K562 (cell line): ENCODE measurements at regions not wholly inside any gene's neighbourhood (a gene's known extent, or its start where the extent isn't known, plus 50 kb on each side); places are given as distances from the start of the nearest gene placed in this dataset.

Experiments used
- CCNT2 ChIP-seq: IDR thresholded peaks from 2 replicates; pipeline ENCODE4 v1.6.1; 2011; ENCODE audit warnings: borderline replicate concordance, low read depth, mild to moderate bottlenecking, moderate library complexity, mixed read lengths, low read length; ENCODE audit not compliant: insufficient read length; ENCODE audit errors: extremely low read depth
- EP400 ChIP-seq: fragments of 450-650 bp; IDR thresholded peaks from 2 replicates; pipeline ENCODE4 v1.6.1; 2017; ENCODE audit warnings: antibody characterized with exemption, mild to moderate bottlenecking, moderate library complexity
- KDM1A ChIP-seq, 2 experiments: fragments of 450-650 bp; IDR thresholded peaks; 2 replicates each; pipeline ENCODE4 v1.6.1; 2016; ENCODE audit warnings: mild to moderate bottlenecking in 2 of 2
- LCOR ChIP-seq: sonication (generic); formaldehyde crosslinking; IDR thresholded peaks from 2 replicates; pipeline ENCODE4 v1.8.0; 2022; ENCODE audit warnings: mild to moderate bottlenecking, missing genetic modification reagents
- MAZ ChIP-seq, 2 experiments: fragments of 450-650 bp in 1 of 2; sonication (generic) in 1 of 2; formaldehyde crosslinking; IDR thresholded peaks in 1 of 2; conservative IDR thresholded peaks in 1 of 2; 2 replicates each; pipeline versions ENCODE4 v1.4.0 to v1.5.0; 2020; ENCODE audit warnings: mild to moderate bottlenecking in 1 of 2, missing genetic modification reagents in 1 of 2
- MEF2A ChIP-seq: IDR thresholded peaks from 2 replicates; pipeline ENCODE4 v1.6.1; 2011; ENCODE audit warnings: low read depth, mild to moderate bottlenecking, low read length, moderate library complexity; ENCODE audit not compliant: control insufficient read depth
- STAT5A ChIP-seq: IDR thresholded peaks from 2 replicates; pipeline ENCODE4 v1.6.1; 2012; ENCODE audit warnings: low read length, inconsistent platforms, borderline replicate concordance
- TCF7 ChIP-seq: sonication (generic); IDR thresholded peaks from 2 replicates; pipeline ENCODE4 v1.6.1; 2016; ENCODE audit warnings: antibody characterized with exemption, borderline replicate concordance
- ZNF551 ChIP-seq: fragments of 250-450 bp; sonication (Bioruptor Pico); IDR thresholded peaks from 2 replicates; pipeline ENCODE4 v1.5.0; 2021; ENCODE audit warnings: mild to moderate bottlenecking, moderate library complexity
- TF ChIP-seq, protein P1 (sequence below): fragments of 450-650 bp; formaldehyde crosslinking; IDR thresholded peaks from 2 replicates; pipeline ENCODE4 v1.4.0; 2020; ENCODE audit warnings: mild to moderate bottlenecking, moderate library complexity
- TF ChIP-seq, protein P2 (sequence below), 2 experiments: fragments of 450-650 bp in 1 of 2; sonication (generic) in 1 of 2; formaldehyde crosslinking in 1 of 2; IDR thresholded peaks; 2 replicates each; pipeline versions ENCODE4 v1.7.1 to v1.9.0; 2016 to 2022; ENCODE audit warnings: inconsistent platforms in 1 of 2, mild to moderate bottlenecking in 1 of 2, missing genetic modification reagents in 1 of 2
- TF ChIP-seq, protein P3 (sequence below): sonication (generic); formaldehyde crosslinking; IDR thresholded peaks from 2 replicates; pipeline ENCODE4 v1.5.0; 2020; ENCODE audit warnings: missing genetic modification reagents

DNA sequence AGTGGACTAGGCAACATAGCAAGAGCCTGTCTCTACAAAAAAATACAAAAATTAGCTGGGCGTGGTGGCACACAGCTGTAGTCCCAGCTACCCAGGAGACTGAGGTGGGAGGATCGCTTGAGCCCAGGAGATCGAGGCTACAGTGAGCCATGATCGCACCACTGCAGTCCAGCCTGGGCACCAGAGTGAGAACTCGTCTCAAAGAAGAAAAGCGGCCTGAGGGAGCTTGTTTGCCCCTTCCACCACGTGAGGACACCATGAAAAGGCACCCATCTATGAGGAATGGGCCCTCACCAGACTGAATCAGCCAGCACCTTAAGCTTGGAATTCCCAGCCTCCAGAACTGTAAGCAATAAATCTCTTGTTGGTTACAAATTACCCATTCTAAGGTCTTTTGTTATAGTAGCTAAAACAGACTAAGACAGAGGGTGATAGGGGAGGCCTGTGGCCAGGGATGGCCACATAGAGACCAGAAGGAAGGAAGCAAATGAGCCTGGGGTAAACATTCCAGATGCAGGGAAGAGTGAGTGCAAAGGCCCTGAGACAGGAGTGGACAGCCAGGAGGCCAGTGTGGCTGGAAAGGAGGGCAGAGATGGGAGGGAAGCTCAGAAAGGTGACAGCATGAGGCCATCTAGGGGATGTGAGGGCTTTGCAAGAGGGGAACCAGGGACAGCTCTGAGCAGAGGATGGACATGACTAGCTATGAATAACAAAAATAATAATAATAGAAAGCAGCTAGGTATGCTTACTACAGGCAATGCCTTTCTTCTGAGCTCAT lies 120.1 kb downstream of the MATN1 start (continued):
- TF ChIP-seq, protein P1, sequence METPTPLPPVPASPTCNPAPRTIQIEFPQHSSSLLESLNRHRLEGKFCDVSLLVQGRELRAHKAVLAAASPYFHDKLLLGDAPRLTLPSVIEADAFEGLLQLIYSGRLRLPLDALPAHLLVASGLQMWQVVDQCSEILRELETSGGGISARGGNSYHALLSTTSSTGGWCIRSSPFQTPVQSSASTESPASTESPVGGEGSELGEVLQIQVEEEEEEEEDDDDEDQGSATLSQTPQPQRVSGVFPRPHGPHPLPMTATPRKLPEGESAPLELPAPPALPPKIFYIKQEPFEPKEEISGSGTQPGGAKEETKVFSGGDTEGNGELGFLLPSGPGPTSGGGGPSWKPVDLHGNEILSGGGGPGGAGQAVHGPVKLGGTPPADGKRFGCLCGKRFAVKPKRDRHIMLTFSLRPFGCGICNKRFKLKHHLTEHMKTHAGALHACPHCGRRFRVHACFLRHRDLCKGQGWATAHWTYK (CRISPR knock-in tag): no peak
- TF ChIP-seq, protein P2, sequence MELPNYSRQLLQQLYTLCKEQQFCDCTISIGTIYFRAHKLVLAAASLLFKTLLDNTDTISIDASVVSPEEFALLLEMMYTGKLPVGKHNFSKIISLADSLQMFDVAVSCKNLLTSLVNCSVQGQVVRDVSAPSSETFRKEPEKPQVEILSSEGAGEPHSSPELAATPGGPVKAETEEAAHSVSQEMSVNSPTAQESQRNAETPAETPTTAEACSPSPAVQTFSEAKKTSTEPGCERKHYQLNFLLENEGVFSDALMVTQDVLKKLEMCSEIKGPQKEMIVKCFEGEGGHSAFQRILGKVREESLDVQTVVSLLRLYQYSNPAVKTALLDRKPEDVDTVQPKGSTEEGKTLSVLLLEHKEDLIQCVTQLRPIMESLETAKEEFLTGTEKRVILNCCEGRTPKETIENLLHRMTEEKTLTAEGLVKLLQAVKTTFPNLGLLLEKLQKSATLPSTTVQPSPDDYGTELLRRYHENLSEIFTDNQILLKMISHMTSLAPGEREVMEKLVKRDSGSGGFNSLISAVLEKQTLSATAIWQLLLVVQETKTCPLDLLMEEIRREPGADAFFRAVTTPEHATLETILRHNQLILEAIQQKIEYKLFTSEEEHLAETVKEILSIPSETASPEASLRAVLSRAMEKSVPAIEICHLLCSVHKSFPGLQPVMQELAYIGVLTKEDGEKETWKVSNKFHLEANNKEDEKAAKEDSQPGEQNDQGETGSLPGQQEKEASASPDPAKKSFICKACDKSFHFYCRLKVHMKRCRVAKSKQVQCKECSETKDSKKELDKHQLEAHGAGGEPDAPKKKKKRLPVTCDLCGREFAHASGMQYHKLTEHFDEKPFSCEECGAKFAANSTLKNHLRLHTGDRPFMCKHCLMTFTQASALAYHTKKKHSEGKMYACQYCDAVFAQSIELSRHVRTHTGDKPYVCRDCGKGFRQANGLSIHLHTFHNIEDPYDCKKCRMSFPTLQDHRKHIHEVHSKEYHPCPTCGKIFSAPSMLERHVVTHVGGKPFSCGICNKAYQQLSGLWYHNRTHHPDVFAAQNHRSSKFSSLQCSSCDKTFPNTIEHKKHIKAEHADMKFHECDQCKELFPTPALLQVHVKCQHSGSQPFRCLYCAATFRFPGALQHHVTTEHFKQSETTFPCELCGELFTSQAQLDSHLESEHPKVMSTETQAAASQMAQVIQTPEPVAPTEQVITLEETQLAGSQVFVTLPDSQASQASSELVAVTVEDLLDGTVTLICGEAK (IDR thresholded peaks at IDR 0.05): no peak
- TF ChIP-seq, protein P2 (CRISPR knock-in tag; IDR thresholded peaks at IDR 0.05): no peak
- TF ChIP-seq MAZ (CRISPR knock-in tag; conservative IDR thresholded peaks at IDR 0.05 in 1 of 2, IDR thresholded peaks at IDR 0.05 in 1 of 2): no peak
- TF ChIP-seq MEF2A: no peak
- no peak for TF ChIP-seq ZNF551
- TF ChIP-seq LCOR (CRISPR knock-in tag): no peak
- TF ChIP-seq CCNT2: no peak
- TF ChIP-seq, protein P3, sequence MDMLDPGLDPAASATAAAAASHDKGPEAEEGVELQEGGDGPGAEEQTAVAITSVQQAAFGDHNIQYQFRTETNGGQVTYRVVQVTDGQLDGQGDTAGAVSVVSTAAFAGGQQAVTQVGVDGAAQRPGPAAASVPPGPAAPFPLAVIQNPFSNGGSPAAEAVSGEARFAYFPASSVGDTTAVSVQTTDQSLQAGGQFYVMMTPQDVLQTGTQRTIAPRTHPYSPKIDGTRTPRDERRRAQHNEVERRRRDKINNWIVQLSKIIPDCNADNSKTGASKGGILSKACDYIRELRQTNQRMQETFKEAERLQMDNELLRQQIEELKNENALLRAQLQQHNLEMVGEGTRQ: no peak
- TF ChIP-seq EP400: no peak
- no peak for TF ChIP-seq KDM1A (IDR thresholded peaks at IDR 0.05)
- TF ChIP-seq TCF7: no peak
- no peak for TF ChIP-seq STAT5A
- TF ChIP-seq, all 486 proteins: peak for 0
